GM19455 (cell line): ENCODE measurements at regions not wholly inside any gene's neighbourhood (a gene's known extent, or its start where the extent isn't known, plus 50 kb on each side); places are given as distances from the start of the nearest gene placed in this dataset.

Experiments
- ATAC-seq: cut with Tn5 transposase; IDR thresholded peaks from one replicate; pipeline ENCODE4 v1.9.1; 2021; ENCODE audit not compliant: unreplicated experiment

DNA sequence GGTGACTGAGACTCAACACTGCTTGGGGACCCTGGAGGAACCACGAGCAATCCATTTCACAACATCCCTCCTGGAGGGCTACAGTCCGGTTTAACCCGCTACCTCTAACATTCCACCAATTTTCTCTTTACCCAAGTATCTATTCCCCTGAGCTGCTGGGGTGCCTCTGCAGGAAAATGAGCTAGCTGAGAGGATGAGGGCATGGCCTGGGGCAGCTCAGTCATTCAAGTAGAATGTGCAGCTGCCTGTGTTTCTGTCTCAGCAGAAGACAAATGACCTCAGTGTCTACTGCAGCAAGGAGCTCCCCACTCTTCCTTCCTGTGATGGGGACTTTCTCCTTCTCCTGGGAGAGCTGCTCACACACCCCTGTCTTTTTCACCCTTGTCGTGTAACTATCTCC lies 120.8 kb downstream of the ZNF518B start:
- ATAC-seq: no peak

GRCh38 chr4:10335050-10335449 lies 122.2 kb downstream of the ZNF518B start:
- ATAC-seq: no peak

DNA sequence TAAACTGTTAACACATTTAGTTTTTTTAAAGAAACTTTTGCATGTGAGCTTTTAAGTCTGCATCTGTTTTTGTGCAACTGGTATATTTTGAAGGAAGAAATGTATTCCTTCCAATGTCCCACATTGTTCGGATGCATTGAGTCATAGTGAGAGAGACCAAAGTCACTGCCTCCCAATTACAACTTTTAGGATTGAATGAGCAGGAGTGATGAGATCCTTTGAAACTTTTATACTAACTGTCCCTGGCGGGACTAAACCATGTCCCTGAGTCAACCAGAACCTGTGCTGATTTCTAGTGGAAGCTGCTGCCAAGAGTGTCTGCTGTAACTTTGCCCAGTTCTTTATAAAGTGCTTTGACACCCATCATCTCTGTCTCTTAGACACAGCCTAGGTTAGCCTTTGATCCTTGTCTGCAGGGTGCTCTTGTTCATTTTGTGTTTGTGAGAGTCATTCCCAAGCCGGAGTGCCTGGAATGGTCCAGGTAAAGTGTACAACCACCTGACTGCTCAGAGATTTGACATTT lies 122.7 kb downstream of the ZNF518B start:
- no peak for ATAC-seq

DNA sequence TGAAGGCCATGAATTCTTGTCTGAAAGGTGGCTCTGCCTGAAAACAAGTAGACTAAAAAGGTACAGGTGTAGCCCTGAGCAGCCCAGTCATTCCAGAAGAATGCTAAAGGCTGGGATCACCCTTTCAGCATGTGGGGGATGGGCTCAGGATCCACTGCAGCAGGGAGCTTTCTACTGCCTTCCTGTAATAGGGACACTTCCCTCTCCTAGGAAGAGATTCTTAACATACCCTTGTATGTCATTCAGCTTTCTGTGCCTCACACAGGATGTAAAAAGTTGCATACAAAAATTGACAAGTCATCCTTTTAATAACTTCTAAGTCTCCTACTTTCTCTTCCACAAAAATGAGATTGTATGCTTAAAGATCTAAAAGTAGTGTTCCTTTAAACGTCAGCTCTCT lies 123.3 kb downstream of the ZNF518B start:
- ATAC-seq: no peak

- ATAC-seq: no peak
Observed at GRCh38 chr4:10326075-10326474, 131.2 kb downstream of the ZNF518B start.

DNA sequence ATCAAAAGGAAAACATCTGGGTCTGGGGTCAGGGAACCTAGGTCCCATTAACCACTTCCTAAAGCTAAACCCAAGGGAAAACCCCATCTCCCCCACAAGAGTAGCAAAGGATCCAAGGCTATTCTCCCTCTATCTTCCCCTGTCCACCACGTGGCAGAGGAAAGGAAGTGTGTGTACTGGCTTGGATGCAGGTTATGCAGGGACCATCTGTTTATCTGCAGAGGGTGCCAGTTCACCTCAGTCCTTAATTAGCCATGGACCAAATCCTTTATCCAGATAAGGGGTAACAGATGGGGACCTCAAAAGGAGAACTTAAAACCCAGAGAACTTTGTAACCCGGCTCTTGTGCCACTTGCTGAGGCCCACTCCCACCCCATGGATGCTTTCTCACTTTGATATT lies 135.3 kb downstream of the ZNF518B start:
- no peak for ATAC-seq

DNA sequence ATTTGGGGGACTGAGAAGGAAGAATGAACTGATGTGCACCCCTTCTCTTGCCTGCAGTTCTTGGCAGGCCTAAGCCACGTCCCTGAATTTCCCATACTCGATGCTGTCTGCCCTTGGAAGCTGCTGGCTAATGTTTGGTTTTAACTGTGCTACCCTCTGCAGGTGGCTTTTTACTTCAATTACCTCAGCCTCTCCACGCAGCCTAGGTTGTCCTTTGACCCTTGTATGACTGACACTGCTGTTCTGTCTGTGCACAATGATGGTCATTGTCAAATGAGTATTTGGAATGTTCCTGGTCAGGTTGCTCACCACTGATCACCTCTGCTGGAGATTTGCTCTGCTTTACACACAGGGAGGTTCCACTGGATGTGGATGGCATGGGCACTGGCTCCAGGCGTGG lies 137.1 kb downstream of the ZNF518B start:
- ATAC-seq: no peak

DNA sequence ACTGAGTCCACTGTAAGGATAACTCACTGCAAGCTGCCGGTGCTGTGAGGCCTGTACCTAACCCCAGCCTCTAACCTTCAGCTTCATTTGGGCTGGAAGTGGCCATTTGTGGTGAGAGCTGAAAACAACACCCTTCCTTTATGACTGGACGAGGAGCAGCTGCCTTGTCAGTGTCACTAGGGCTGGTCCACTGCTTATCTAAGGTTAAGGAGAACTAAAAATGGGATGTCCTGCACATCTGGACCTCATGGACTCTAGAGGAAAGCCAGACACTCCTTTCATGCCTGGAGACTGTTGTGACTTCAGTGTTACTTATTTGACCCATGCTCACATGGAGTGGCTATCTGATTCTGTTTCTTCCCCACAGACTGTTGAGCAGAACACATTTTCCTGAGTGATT lies 139.9 kb downstream of the ZNF518B start:
- ATAC-seq: no peak

DNA sequence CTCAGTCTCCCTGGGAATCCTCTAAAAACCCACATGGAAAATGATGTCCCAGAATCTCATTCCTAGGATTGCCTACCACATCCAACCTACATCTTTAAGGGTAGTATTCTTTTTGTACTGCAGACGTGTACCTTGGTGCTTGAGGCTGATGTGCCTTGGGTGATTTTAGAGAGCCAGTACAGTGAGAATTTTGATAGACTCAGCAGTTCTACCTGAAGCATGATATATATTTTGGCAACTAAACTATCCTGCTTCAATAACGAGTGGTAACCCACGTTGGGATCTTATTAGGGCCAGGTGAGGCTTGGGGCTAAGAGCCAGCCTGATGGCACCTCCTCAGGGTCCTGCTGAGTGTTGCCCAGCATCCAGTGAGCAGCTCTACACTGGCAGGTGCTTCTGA lies 140.4 kb downstream of the ZNF518B start:
- no peak for ATAC-seq

GRCh38 chr4:10315638-10316037 lies 141.6 kb downstream of the ZNF518B start:
- ATAC-seq: no peak

GRCh38 chr4:10312568-10312967 lies 144.7 kb downstream of the ZNF518B start:
- no peak for ATAC-seq

- no peak for ATAC-seq
Observed at GRCh38 chr4:10311939-10312338, 145.3 kb downstream of the ZNF518B start.

- no peak for ATAC-seq
Observed at GRCh38 chr4:10305816-10306215, 151.4 kb downstream of the ZNF518B start.

DNA sequence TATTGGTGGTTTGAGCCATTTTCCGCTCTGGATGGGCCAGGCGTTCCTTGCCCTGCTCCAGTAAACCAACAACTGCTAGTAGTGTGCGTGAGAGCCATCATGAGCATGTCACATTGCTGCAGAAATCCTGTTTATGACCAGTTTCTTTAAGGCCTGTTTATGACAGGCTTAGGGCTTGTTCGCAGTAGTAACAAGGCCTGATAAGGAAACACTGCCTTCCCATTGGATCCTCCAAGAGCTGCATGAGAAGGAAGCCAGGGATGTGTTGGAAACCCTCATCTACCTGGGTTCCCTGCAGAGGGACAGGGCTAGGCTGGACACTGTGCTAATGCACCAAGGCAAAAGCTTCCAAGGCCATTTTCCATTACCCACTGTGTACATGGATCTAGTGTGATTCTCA lies 153.9 kb downstream of the ZNF518B start:
- no peak for ATAC-seq

GRCh38 chr4:10302096-10302495 lies 155.1 kb downstream of the ZNF518B start:
- no peak for ATAC-seq

DNA sequence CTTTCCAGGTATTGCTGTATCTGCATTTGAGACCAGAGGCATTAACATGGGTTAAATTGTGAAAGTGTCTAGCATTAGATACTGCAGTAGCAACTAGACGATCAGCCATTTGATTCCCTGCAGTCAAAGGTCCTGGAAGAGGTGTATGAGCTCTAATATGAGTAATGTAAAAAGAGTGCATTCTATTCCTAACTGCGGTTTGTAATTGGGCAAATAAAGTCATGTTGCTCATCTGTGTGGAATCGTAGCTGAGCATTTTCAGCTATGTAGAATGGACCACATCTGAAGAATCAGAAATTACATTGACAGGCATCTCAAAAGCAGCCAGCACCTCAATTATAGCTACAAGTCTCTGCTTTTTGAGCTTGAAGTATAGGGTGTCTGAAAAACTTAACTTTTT lies 157.6 kb downstream of the ZNF518B start:
- ATAC-seq: no peak

DNA sequence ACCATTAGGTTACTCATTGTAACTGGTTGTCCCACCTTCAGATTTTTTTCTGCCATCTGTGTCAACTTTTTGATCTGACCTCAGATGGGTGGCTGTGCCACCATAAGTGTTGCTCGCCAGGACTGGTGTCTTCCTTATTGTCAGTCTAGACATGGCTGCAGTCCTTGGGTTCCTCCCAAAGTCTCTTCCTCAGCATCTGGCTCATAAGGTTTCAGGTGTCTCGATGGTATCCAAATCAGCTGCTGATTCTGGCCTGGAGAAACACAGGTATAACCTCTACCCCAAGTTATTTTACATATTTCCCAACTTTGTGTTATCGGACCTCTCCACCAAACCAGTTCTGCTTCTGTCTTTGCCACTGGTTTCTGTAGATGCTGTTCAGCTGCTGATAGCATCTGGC lies 158.5 kb downstream of the ZNF518B start:
- no peak for ATAC-seq

DNA sequence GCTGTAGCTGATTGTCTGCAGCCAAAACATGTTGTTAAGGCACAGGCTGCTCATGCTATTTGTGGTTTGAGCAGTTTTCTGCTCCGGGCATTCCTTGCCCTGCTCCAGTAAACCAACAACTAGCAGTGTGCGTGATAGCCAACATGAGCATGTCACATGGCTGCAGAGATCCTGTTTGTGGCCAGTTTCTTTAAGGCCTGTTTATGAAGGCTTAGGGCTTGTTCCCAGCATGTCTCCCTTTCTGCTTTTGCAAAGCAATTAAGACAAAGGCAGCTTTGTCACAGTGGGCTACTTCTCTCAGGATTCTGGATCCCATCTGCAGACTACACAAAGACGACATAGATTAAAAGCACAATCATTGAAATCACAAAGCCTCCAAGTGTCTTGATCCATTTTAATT lies 160.5 kb downstream of the ZNF518B start:
- ATAC-seq: no peak

GRCh38 chr4:10295301-10295700 lies 161.9 kb downstream of the ZNF518B start:
- no peak for ATAC-seq

DNA sequence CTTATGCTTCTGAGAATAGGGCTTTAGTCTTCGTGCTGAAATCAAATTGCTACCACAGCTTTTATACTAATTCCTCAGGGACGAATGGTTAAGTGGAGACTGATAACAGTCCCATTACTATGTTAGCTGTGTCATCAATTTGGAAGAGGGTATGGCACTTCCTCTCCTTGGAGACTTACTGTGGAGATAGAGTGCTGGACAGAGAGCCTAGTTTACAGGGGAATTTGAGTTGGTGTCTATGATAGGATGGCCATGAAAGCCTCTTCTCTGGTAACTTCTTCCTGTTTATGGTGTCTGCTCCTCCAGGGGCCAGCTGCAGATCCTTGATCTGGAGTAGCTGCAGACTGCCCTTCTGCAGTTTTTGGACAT lies 167.7 kb downstream of the ZNF518B start:
- ATAC-seq: no peak

DNA sequence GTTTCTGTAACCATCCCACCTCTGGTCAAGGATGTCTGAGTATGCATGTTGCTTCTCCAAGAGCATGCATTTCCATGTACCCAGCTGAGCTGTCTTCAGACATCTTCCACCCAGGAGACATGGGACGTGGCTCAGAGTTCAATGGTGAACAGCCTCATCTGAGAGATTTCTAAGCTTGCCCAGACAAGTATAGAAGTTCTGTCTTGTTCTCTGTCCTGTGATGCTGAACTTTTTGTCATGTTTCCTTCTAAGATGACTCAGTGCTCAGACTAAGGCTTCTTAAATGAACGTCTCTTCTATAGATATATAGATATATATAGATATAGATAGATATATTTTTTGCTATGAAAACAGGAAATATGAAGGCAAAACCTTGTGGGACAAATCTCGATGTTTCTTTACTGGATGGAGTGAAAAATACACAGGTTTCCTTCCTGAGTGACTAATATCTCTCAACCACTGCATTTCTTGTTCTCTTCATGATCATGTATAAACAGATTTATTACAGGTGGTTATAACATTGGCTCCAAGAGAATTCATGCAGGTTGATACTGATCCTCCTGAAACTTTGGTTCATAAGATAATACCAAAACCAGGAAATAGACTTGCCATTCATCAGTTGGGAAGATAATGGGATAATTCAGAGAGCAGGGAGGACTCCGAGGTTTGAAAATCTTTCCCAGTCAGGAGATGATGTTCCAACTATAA lies 168.2 kb downstream of the ZNF518B start:
- ATAC-seq: peak; percentile 57

- ATAC-seq: no peak
Observed at GRCh38 chr4:10285028-10285427, 168.4 kb upstream of the WDR1 start.

- no peak for ATAC-seq
Observed at GRCh38 chr4:10283761-10284160, 167.2 kb upstream of the WDR1 start.
